IMR-90 (cell line): ENCODE measurements at regions not wholly inside any gene's neighbourhood (a gene's known extent, or its start where the extent isn't known, plus 50 kb on each side); places are given as distances from the start of the nearest gene placed in this dataset.

Experiments
- ATAC-seq: fragments of 200-7000 bp; cut with Tn5 transposase; 2 replicates; pipeline ENCODE4 v1.9.1; 2020; ENCODE audit warnings: low read depth, mild to moderate bottlenecking, moderate library complexity
- BruUV-seq: library from RNA; stranded (reverse); fragments of 400-500 nt; replicated peaks from 2 replicates; lab custom pipeline; 2021; lab: Mats Ljungman, UMichigan
- CTCF ChIA-PET: fragments of 300-600 bp; formaldehyde crosslinking; extraction: SDS; loops from one replicate; lab custom pipeline; 2021; ENCODE audit warnings: antibody characterized with exemption; lab: Yijun Ruan, JAX
- POLR2A ChIA-PET: fragments of 300-600 bp; sonication (Branson Sonifier 250); formaldehyde crosslinking; loops from one replicate; lab custom pipeline; 2022; ENCODE audit warnings: antibody characterized with exemption; ENCODE audit not compliant: unreplicated experiment; lab: Charles Lee
- DNase-seq: peaks from one replicate; pipeline ENCODE4 v3.0.0; 2013
- H2AFZ ChIP-seq: replicated peaks from 2 replicates; pipeline ENCODE3; 2013; ENCODE audit warnings: low read length, mild to moderate bottlenecking; ENCODE audit not compliant: poor library complexity
- H2AK5ac ChIP-seq: 2 replicates; pipeline ENCODE4 v1.6.1; 2013; ENCODE audit warnings: low read depth, low read length, inconsistent platforms
- H2AK9ac ChIP-seq: replicated peaks from 2 replicates; pipeline ENCODE3; 2013; ENCODE audit warnings: mild to moderate bottlenecking, low read depth, low read length, moderate library complexity; ENCODE audit not compliant: poor library complexity
- H2BK120ac ChIP-seq: 2 replicates; pipeline ENCODE4 v1.6.1; 2013; ENCODE audit warnings: low read depth, low read length, inconsistent platforms
- H2BK15ac ChIP-seq: 3 replicates; pipeline ENCODE4 v1.6.1; 2013; ENCODE audit warnings: low read depth, low read length, inconsistent platforms
- H2BK20ac ChIP-seq: 2 replicates; pipeline ENCODE4 v1.6.1; 2013; ENCODE audit warnings: low read depth, mild to moderate bottlenecking, inconsistent platforms, low read length, moderate library complexity
- H2BK5ac ChIP-seq: 2 replicates; pipeline ENCODE4 v1.6.1; 2013; ENCODE audit warnings: mild to moderate bottlenecking, low read depth, low read length, inconsistent platforms; ENCODE audit not compliant: poor library complexity, severe bottlenecking
- H3K14ac ChIP-seq: replicated peaks from 2 replicates; pipeline ENCODE4 v1.6.1; 2013; ENCODE audit warnings: low read depth, low read length, inconsistent platforms
- H3K18ac ChIP-seq: 2 replicates; pipeline ENCODE4 v1.6.1; 2013; ENCODE audit warnings: low read depth, low read length, control low read depth
- H3K23ac ChIP-seq: 2 replicates; pipeline ENCODE4 v1.6.1; 2013; ENCODE audit warnings: low read depth, low read length, inconsistent platforms
- H3K27ac ChIP-seq: 2 replicates; pipeline ENCODE4 v1.5.1; 2013; ENCODE audit warnings: mild to moderate bottlenecking, control low read depth, low read length; ENCODE audit not compliant: insufficient read depth
- H3K27me3 ChIP-seq: 2 replicates; pipeline ENCODE4 v1.6.1; 2013; ENCODE audit warnings: low read length; ENCODE audit not compliant: control insufficient read depth, insufficient read depth
- H3K36me3 ChIP-seq: 2 replicates; pipeline ENCODE4 v1.6.1; 2013; ENCODE audit warnings: low read length, mixed read lengths; ENCODE audit not compliant: control insufficient read depth, insufficient read depth
- H3K4ac ChIP-seq: 2 replicates; pipeline ENCODE4 v1.6.1; 2013; ENCODE audit warnings: low read depth, low read length, inconsistent platforms
- H3K4me1 ChIP-seq: 2 replicates; pipeline ENCODE4 v1.6.1; 2013; ENCODE audit warnings: low read length, mixed read lengths; ENCODE audit not compliant: control insufficient read depth, insufficient read depth
- H3K4me2 ChIP-seq: 2 replicates; pipeline ENCODE4 v1.6.1; 2013; ENCODE audit warnings: low read depth, mild to moderate bottlenecking, control low read depth, low read length, moderate library complexity
- H3K4me3 ChIP-seq: 2 replicates; pipeline ENCODE4 v1.5.1; 2013; ENCODE audit warnings: low read depth, mild to moderate bottlenecking, control low read depth, low read length, moderate library complexity; ENCODE audit not compliant: insufficient read depth
- H3K56ac ChIP-seq: 2 replicates; pipeline ENCODE4 v1.6.1; 2013; ENCODE audit warnings: low read length, inconsistent platforms; ENCODE audit not compliant: insufficient read depth; ENCODE audit errors: extremely low read depth
- H3K79me1 ChIP-seq, 2 experiments: 2 replicates each; pipeline ENCODE4 v1.6.1; 2013; ENCODE audit warnings: low read length in 2 of 2, inconsistent platforms in 1 of 2, low read depth in 1 of 2
- H3K9ac ChIP-seq: 2 replicates; pipeline ENCODE4 v1.6.1; 2013; ENCODE audit warnings: low read depth, low read length, control low read depth
- H3K9me1 ChIP-seq: 2 replicates; pipeline ENCODE4 v1.6.1; 2013; ENCODE audit warnings: low read length, inconsistent platforms; ENCODE audit not compliant: insufficient read depth
- H3K9me3 ChIP-seq: 2 replicates; pipeline ENCODE4 v1.6.1; 2013; ENCODE audit warnings: low read length; ENCODE audit not compliant: control insufficient read depth, insufficient read depth
- H4K20me1 ChIP-seq: 2 replicates; pipeline ENCODE4 v1.6.1; 2013; ENCODE audit warnings: low read length, inconsistent platforms; ENCODE audit not compliant: insufficient read depth
- H4K5ac ChIP-seq: 2 replicates; pipeline ENCODE4 v1.6.1; 2013; ENCODE audit warnings: mild to moderate bottlenecking, low read depth, low read length, control low read depth
- H4K8ac ChIP-seq, 2 experiments: 2 replicates each; pipeline ENCODE4 v1.6.1; 2013; ENCODE audit warnings: low read depth in 2 of 2, low read length in 2 of 2, control low read depth in 1 of 2, inconsistent platforms in 1 of 2
- H4K91ac ChIP-seq: 2 replicates; pipeline ENCODE4 v1.6.1; 2013; ENCODE audit warnings: low read depth, low read length, inconsistent platforms; ENCODE audit not compliant: insufficient read depth
- BHLHE40 ChIP-seq: fragments of 150-350 bp; IDR thresholded peaks from 2 replicates; pipeline ENCODE4 v1.6.1; 2016; ENCODE audit warnings: mild to moderate bottlenecking, low read depth, low read length
- CHD1 ChIP-seq: IDR thresholded peaks from 2 replicates; pipeline ENCODE4 v1.6.1; 2012; ENCODE audit warnings: low read depth, low read length, improper control_type of control experiment
- ELK1 ChIP-seq: fragments of 150-350 bp; IDR thresholded peaks from 2 replicates; pipeline ENCODE4 v1.6.1; 2016; ENCODE audit warnings: low read depth, mild to moderate bottlenecking, low read length, moderate library complexity, borderline replicate concordance
- RCOR1 ChIP-seq: IDR thresholded peaks from 2 replicates; pipeline ENCODE4 v1.6.1; 2012; ENCODE audit warnings: mild to moderate bottlenecking, low read length, improper control_type of control experiment; ENCODE audit not compliant: insufficient replicate concordance
- USF2 ChIP-seq: fragments of 150-350 bp; IDR thresholded peaks from 2 replicates; pipeline ENCODE4 v1.6.1; 2017; ENCODE audit warnings: mild to moderate bottlenecking, antibody characterized with exemption, low read length, low read depth
- WGBS, 2 experiments: methylation state at CpG; one replicate each; pipeline versions ENCODE4 v1.1.5 to v1.1.7; 2013; ENCODE audit warnings: missing lambda C conversion rate in 2 of 2; ENCODE audit not compliant: insufficient read length in 1 of 2; ENCODE audit errors: extremely low coverage in 2 of 2; 5-methylcytosine and 5-hydroxymethylcytosine counted together
- dilution Hi-C: fragments of 300-500 bp; cut with HindIII; formaldehyde crosslinking; loops from one replicate; pipeline ENCODE4 v1.14.3; 2018; ENCODE audit warnings: low sequenced_read_pairs; ENCODE audit not compliant: unreplicated experiment
- in situ Hi-C: fragments of 300-500 bp; cut with MboI; formaldehyde crosslinking; loops from 3 replicates; pipeline ENCODE4 v1.14.3; 2019; ENCODE audit warnings: low sequenced_read_pairs, inconsistent platforms, mixed read lengths
- intact Hi-C: fragments of 100-400 bp; cut with micrococcal nuclease; formaldehyde crosslinking; loops from 2 replicates; pipeline ENCODE4 v1.10.0; 2022

- intact Hi-C loops (no loop called here), in situ Hi-C loops (no loop called here), dilution Hi-C loops (no loop called here)
- no peaks in the 10 kb centered on the region for H4K20me1 ChIP-seq
- peaks cover 5% of the 10 kb centered on the region; the same call in 1 of the 2 replicates for H3K9me3 ChIP-seq
- CTCF ChIA-PET: no interaction called here
- no peak overlapping the region for H4K8ac ChIP-seq
- no peaks in the 10 kb centered on the region for H3K9me1 ChIP-seq
- H2BK20ac ChIP-seq: no peak overlapping the region
- no peak overlapping the region for H3K4ac ChIP-seq
- no peak overlapping the region for H2BK15ac ChIP-seq
- no peak overlapping the region for H3K23ac ChIP-seq
- no peak overlapping the region for H3K18ac ChIP-seq
- no peak overlapping the region for H4K91ac ChIP-seq
- H3K14ac ChIP-seq: no peak overlapping the region
- no TSS peak for BruUV-seq
- POLR2A ChIA-PET: no interaction called here
- H3K79me1 ChIP-seq: no peaks in the 10 kb centered on the region
- H3K4me3 ChIP-seq: no peak overlapping the region
- ATAC-seq (no peak), DNase-seq (no peak)
- H3K4me2 ChIP-seq: no peak overlapping the region
- no peaks in the 10 kb centered on the region for H3K4me1 ChIP-seq
- H2BK5ac ChIP-seq: no peak overlapping the region
- no peaks in the 10 kb centered on the region for H3K36me3 ChIP-seq
- no peak overlapping the region for H3K9ac ChIP-seq
- no peak overlapping the region for H3K56ac ChIP-seq
- H2AFZ ChIP-seq: no peak overlapping the region
- WGBS, 2 experiments: 70% methylated on average over 3 of the region's 7 CpGs; no CpG with 5 or more reads in 1 of the 2 experiments
- no peak overlapping the region for H2BK120ac ChIP-seq
- TF ChIP-seq USF2: no peak
- TF ChIP-seq ELK1: no peak
- TF ChIP-seq RCOR1: no peak
- TF ChIP-seq CHD1: no peak
- TF ChIP-seq BHLHE40: no peak
- H3K27me3 ChIP-seq: no peaks in the 10 kb centered on the region
- H2AK9ac ChIP-seq: no peak overlapping the region
- H4K5ac ChIP-seq: no peak overlapping the region
- H3K27ac ChIP-seq: no peak overlapping the region
- H2AK5ac ChIP-seq: no peak overlapping the region
Measured at GRCh38 chr1:14118691-14119485, 418.9 kb downstream of the PRDM2 start.
